ENCODE measurements at regions not wholly inside any gene's neighbourhood (a gene's known extent, or its start where the extent isn't known, plus 50 kb on each side); places are given as distances from the start of the nearest gene placed in this dataset.

DNA sequence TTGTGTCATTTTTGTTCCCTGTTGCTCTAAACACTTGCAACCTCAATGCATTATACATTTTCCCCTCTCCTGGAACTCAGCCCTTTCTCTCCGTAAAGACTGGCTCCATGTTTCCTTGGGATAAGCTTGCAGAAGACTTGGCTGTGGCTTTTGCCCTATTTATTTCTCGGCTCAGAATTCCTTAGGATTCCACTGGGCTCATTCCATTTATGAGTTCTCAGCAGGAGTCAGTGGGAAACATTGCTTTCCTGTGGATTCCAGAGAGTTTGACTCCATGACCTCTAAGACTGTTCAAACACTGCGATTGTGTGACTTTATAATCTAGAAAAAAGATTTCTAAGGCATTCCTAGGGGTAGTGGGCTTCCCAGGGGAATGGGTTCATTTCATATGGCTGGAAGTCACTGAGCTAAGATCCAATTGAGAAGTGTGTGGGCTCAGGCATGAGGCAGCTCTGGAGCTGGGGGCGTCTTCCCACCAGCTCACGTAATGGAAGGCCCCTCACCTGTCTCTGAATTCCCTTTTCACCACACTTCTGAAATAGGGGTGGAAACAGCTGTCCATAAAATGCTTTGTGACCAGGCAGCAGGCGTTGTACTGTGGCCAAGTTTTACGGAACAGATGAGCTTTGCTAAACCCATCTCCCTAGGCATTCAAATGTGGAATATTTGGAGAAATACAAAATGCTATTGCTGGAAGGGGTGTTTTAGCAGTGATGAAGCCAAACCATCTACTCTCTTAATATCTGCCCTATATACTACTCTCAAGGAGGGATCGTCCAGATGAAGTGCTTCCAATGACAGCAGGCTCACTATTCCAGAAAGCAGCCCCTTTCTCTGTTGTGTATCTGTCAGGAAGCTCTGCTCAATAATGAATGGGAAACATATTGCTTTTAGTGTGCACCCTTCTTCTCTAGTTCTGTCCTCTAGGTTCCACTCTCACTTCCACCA lies 91.8 kb upstream of the BCL6 start:
- H3K27ac ChIP-seq (ENCODE audit: low read length), result no peak overlapping the region
- in situ Hi-C loops (cut with HindIII; ENCODE audit: low pct_unique_long_range_greater_than_20kb, low sequenced_read_pairs) (no loop called here), intact Hi-C loops (cut with micrococcal nuclease; ENCODE audit: unreplicated experiment) (no loop called here)
- BruUV-seq (replicated peaks), result no TSS peak
- ChIA-PET POLR2A (no interaction called here), CTCF (no interaction called here)
- TF ChIP-seq, protein P1, sequence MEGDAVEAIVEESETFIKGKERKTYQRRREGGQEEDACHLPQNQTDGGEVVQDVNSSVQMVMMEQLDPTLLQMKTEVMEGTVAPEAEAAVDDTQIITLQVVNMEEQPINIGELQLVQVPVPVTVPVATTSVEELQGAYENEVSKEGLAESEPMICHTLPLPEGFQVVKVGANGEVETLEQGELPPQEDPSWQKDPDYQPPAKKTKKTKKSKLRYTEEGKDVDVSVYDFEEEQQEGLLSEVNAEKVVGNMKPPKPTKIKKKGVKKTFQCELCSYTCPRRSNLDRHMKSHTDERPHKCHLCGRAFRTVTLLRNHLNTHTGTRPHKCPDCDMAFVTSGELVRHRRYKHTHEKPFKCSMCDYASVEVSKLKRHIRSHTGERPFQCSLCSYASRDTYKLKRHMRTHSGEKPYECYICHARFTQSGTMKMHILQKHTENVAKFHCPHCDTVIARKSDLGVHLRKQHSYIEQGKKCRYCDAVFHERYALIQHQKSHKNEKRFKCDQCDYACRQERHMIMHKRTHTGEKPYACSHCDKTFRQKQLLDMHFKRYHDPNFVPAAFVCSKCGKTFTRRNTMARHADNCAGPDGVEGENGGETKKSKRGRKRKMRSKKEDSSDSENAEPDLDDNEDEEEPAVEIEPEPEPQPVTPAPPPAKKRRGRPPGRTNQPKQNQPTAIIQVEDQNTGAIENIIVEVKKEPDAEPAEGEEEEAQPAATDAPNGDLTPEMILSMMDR (IDR thresholded peaks at IDR 0.05), result no peak
- TF ChIP-seq, protein P2, sequence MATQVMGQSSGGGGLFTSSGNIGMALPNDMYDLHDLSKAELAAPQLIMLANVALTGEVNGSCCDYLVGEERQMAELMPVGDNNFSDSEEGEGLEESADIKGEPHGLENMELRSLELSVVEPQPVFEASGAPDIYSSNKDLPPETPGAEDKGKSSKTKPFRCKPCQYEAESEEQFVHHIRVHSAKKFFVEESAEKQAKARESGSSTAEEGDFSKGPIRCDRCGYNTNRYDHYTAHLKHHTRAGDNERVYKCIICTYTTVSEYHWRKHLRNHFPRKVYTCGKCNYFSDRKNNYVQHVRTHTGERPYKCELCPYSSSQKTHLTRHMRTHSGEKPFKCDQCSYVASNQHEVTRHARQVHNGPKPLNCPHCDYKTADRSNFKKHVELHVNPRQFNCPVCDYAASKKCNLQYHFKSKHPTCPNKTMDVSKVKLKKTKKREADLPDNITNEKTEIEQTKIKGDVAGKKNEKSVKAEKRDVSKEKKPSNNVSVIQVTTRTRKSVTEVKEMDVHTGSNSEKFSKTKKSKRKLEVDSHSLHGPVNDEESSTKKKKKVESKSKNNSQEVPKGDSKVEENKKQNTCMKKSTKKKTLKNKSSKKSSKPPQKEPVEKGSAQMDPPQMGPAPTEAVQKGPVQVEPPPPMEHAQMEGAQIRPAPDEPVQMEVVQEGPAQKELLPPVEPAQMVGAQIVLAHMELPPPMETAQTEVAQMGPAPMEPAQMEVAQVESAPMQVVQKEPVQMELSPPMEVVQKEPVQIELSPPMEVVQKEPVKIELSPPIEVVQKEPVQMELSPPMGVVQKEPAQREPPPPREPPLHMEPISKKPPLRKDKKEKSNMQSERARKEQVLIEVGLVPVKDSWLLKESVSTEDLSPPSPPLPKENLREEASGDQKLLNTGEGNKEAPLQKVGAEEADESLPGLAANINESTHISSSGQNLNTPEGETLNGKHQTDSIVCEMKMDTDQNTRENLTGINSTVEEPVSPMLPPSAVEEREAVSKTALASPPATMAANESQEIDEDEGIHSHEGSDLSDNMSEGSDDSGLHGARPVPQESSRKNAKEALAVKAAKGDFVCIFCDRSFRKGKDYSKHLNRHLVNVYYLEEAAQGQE (IDR thresholded peaks at IDR 0.05; ENCODE audit: insufficient read depth in 1 of 2, low read depth in 2 of 2, low read length in 1 of 2), result no peak
- TF ChIP-seq TCF7L2 (IDR thresholded peaks at IDR 0.05; ENCODE audit: low read depth, low read length) (no peak), POLR2AphosphoS5 (IDR thresholded peaks at IDR 0.05; ENCODE audit: low read depth, low read length) (no peak), SIN3A (IDR thresholded peaks at IDR 0.05; ENCODE audit: borderline replicate concordance, insufficient read depth, low read depth, low read length) (no peak)
- no peaks in the 10 kb centered on the region for H3K9me3 ChIP-seq (ENCODE audit: control insufficient read depth, insufficient read depth, low read depth, low read length)
- no peak for DNase-seq (ENCODE audit: low read depth, low spot score)
- no peaks in the 10 kb centered on the region for H3K36me3 ChIP-seq (ENCODE audit: control insufficient read depth, insufficient read depth, low read length)
- no peak for ATAC-seq
- H3K27me3 ChIP-seq (ENCODE audit: control insufficient read depth, insufficient read depth, low read length), result no peaks in the 10 kb centered on the region
- no peak overlapping the region for H3K4me3 ChIP-seq (ENCODE audit: low read depth in 2 of 2, low read length in 2 of 2)
- H3K4me1 ChIP-seq (ENCODE audit: control insufficient read depth, insufficient read depth, low read length), result no peaks in the 10 kb centered on the region

DNA sequence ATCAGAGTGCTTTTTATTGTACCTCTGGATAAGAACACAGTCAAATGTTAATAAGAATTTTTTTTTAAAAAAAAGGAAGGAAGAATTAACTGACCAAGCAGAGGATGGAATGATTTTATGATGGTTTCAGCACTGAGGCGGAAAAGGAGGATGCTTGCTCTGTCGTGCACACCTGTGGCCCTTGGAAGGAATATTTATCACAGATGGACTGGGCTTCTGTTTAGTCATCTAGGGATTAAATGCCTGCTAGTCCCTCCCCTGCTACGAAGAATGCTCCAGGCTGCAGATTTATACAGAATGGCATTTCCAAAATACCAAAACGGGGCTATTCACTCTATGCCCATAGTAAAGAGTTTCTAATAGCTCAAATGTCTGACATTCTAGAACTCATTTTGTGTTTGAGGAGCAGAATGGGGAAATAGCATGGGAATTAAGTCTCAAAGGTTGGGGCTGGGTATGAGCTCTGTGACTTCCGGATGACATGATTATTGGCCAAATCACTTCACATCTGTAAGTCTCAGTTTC lies 92.8 kb upstream of the BCL6 start:
- no peaks in the 10 kb centered on the region for H3K9me3 ChIP-seq (ENCODE audit: control insufficient read depth, insufficient read depth, low read depth, low read length)
- H3K27me3 ChIP-seq (ENCODE audit: control insufficient read depth, insufficient read depth, low read length), result no peaks in the 10 kb centered on the region
- no TSS peak for BruUV-seq (replicated peaks)
- ChIA-PET CTCF (no interaction called here), POLR2A (no interaction called here)
- no peaks in the 10 kb centered on the region for H3K4me1 ChIP-seq (ENCODE audit: control insufficient read depth, insufficient read depth, low read length)
- ATAC-seq (no peak), DNase-seq (ENCODE audit: low read depth, low spot score) (no peak)
- intact Hi-C loops (cut with micrococcal nuclease; ENCODE audit: unreplicated experiment), result no loop called here
- H3K4me3 ChIP-seq (ENCODE audit: low read depth in 2 of 2, low read length in 2 of 2), result no peak overlapping the region
- H3K36me3 ChIP-seq (ENCODE audit: control insufficient read depth, insufficient read depth, low read length), result no peaks in the 10 kb centered on the region
- TF ChIP-seq SIN3A (IDR thresholded peaks at IDR 0.05; ENCODE audit: borderline replicate concordance, insufficient read depth, low read depth, low read length) (no peak), POLR2AphosphoS5 (IDR thresholded peaks at IDR 0.05; ENCODE audit: low read depth, low read length) (no peak), TCF7L2 (IDR thresholded peaks at IDR 0.05; ENCODE audit: low read depth, low read length) (no peak)
- TF ChIP-seq, protein P2 (IDR thresholded peaks at IDR 0.05; ENCODE audit: insufficient read depth in 1 of 2, low read depth in 2 of 2, low read length in 1 of 2), result no peak
- TF ChIP-seq, protein P1 (IDR thresholded peaks at IDR 0.05), result no peak
- H3K27ac ChIP-seq (ENCODE audit: low read length), result no peak overlapping the region
- in situ Hi-C loops (cut with HindIII; ENCODE audit: low pct_unique_long_range_greater_than_20kb, low sequenced_read_pairs), result no loop called here

All from Panc1 (cell line).